SKM-1 treated with dmso at 0.1 percent for 144 hours (cell line): ENCODE measurements at regions not wholly inside any gene's neighbourhood (a gene's known extent, or its start where the extent isn't known, plus 50 kb on each side); places are given as distances from the start of the nearest gene placed in this dataset.

Experiments used
- DNase-seq: peaks from one replicate; lab custom pipeline; 2025; ENCODE audit not compliant: unreplicated experiment; lab: John Stamatoyannopoulos, UW

- no peak for DNase-seq
Observed at GRCh38 chr13:106178816-106179215, 356.6 kb downstream of the EFNB2 start.

- no peak for DNase-seq
Observed at GRCh38 chr13:106177146-106177545, 358.3 kb downstream of the EFNB2 start.

- no peak for DNase-seq
Observed at GRCh38 chr13:106176117-106176516, 359.3 kb downstream of the EFNB2 start.

GRCh38 chr13:106173891-106174610 lies 361.4 kb downstream of the EFNB2 start:
- DNase-seq: no peak

GRCh38 chr13:106173346-106173745 lies 362.1 kb downstream of the EFNB2 start:
- no peak for DNase-seq

- no peak for DNase-seq
Observed at GRCh38 chr13:106172176-106172905, 363.1 kb downstream of the EFNB2 start.

- no peak for DNase-seq
Observed at GRCh38 chr13:106163426-106163825, 372.0 kb downstream of the EFNB2 start.

- DNase-seq: no peak
Observed at GRCh38 chr13:106161146-106161545, 374.3 kb downstream of the EFNB2 start.

- no peak for DNase-seq
Observed at GRCh38 chr13:106159295-106160195, 375.9 kb downstream of the EFNB2 start.

GRCh38 chr13:106156468-106156867 lies 379.0 kb downstream of the EFNB2 start:
- no peak for DNase-seq

- no peak for DNase-seq
Observed at GRCh38 chr13:106155411-106155810, 380.1 kb downstream of the EFNB2 start.

- no peak for DNase-seq
Observed at GRCh38 chr13:106153876-106154275, 381.6 kb downstream of the EFNB2 start.

- no peak for DNase-seq
Observed at GRCh38 chr13:106153041-106153440, 382.4 kb downstream of the EFNB2 start.

- no peak for DNase-seq
Observed at GRCh38 chr13:106152047-106152446, 383.4 kb downstream of the EFNB2 start.

GRCh38 chr13:106151056-106151699 lies 384.3 kb downstream of the EFNB2 start:
- DNase-seq: no peak

GRCh38 chr13:106145997-106146864 lies 389.2 kb downstream of the EFNB2 start:
- peak; percentile 22 for DNase-seq

- DNase-seq: no peak
Observed at GRCh38 chr13:106145070-106145469, 390.4 kb downstream of the EFNB2 start.

- DNase-seq: peak; percentile 33
Observed at GRCh38 chr13:106143930-106144709, 391.3 kb downstream of the EFNB2 start.

GRCh38 chr13:106143392-106143791 lies 392.1 kb downstream of the EFNB2 start:
- no peak for DNase-seq
